H1 (cell line): ENCODE measurements at regions not wholly inside any gene's neighbourhood (a gene's known extent, or its start where the extent isn't known, plus 50 kb on each side); places are given as distances from the start of the nearest gene placed in this dataset.

Source experiments
- CTCF ChIA-PET: fragments of 300-600 bp; sonication (Branson Sonifier 250); formaldehyde crosslinking; loops from one replicate; lab custom pipeline; 2021; ENCODE audit not compliant: partially characterized antibody; lab: Charles Lee
- POLR2A ChIA-PET: fragments of 300-600 bp; sonication (Branson Sonifier 250); formaldehyde crosslinking; loops from one replicate; lab custom pipeline; 2021; ENCODE audit warnings: inconsistent platforms; ENCODE audit not compliant: partially characterized antibody; lab: Charles Lee
- DNase-seq, 2 experiments: peaks; one replicate each; pipeline versions ENCODE4 v3.0.0 to v3.0.0-alpha.2; 2010 to 2022; ENCODE audit warnings: low spot score in 2 of 2, low read depth in 1 of 2, mixed read lengths in 1 of 2
- FAIRE-seq: peaks from 2 replicates; lab custom pipeline; 2011; peaks lifted over from hg19 to GRCh38; lab: Jason Lieb, UNC
- H2AFZ ChIP-seq: 2 replicates; pipeline ENCODE4 v1.8.1; 2012; ENCODE audit warnings: low read length, inconsistent platforms
- H2AK5ac ChIP-seq: 2 replicates; pipeline ENCODE4 v1.6.1; 2013; ENCODE audit warnings: low read depth, low read length
- H2BK120ac ChIP-seq: replicated peaks from 2 replicates; pipeline ENCODE3; 2013; ENCODE audit warnings: low read depth, low read length, inconsistent platforms
- H2BK12ac ChIP-seq: 2 replicates; pipeline ENCODE4 v1.6.1; 2013; ENCODE audit warnings: low read depth, low read length
- H2BK15ac ChIP-seq: 2 replicates; pipeline ENCODE4 v1.6.1; 2013; ENCODE audit warnings: low read length
- H2BK20ac ChIP-seq: 2 replicates; pipeline ENCODE4 v1.6.1; 2013; ENCODE audit warnings: low read length
- H2BK5ac ChIP-seq: 2 replicates; pipeline ENCODE4 v1.6.1; 2013; ENCODE audit warnings: low read depth, low read length
- H3K14ac ChIP-seq: 2 replicates; pipeline ENCODE4 v1.6.1; 2013; ENCODE audit warnings: inconsistent platforms; ENCODE audit not compliant: insufficient read length
- H3K18ac ChIP-seq: 2 replicates; pipeline ENCODE4 v1.6.1; 2013; ENCODE audit warnings: low read length; ENCODE audit errors: extremely low read depth
- H3K23ac ChIP-seq: 2 replicates; pipeline ENCODE4 v1.6.1; 2013; ENCODE audit warnings: inconsistent platforms; ENCODE audit not compliant: insufficient read length
- H3K23me2 ChIP-seq: 2 replicates; pipeline ENCODE4 v1.6.1; 2013; ENCODE audit warnings: low read depth, low read length
- H3K27ac ChIP-seq: 2 replicates; pipeline ENCODE4 v1.6.1; 2011; ENCODE audit warnings: low read depth, low read length, inconsistent platforms
- H3K27me3 ChIP-seq, 4 experiments: replicated peaks in 1 of 4; 1 replicate in 1 of 4; 2 replicates in 3 of 4; pipeline versions ENCODE4 v1.6.1 to v1.8.1; 2011 to 2013; ENCODE audit warnings: low read length in 3 of 4, mild to moderate bottlenecking in 3 of 4, inconsistent platforms in 2 of 4, mixed read lengths in 2 of 4, moderate library complexity in 1 of 4; ENCODE audit not compliant: control insufficient read depth in 3 of 4, insufficient read depth in 3 of 4; ENCODE audit errors: extremely low read depth in 1 of 4
- H3K36me3 ChIP-seq, 4 experiments: 2 replicates each; pipeline versions ENCODE4 v1.6.1 to v1.8.1; 2011 to 2013; ENCODE audit warnings: mild to moderate bottlenecking in 4 of 4, low read length in 3 of 4, moderate library complexity in 2 of 4, control low read depth in 1 of 4, inconsistent platforms in 1 of 4; ENCODE audit not compliant: insufficient read depth in 4 of 4, control insufficient read depth in 2 of 4
- H3K4ac ChIP-seq: replicated peaks from 2 replicates; pipeline ENCODE3; 2013; ENCODE audit warnings: low read length, low read depth, mixed read lengths, inconsistent platforms; ENCODE audit not compliant: insufficient read length
- H3K4me1 ChIP-seq, 4 experiments: replicated peaks in 1 of 4; 1 replicate in 1 of 4; 2 replicates in 3 of 4; pipeline versions ENCODE4 v1.6.1 to v1.8.1; 2011 to 2013; ENCODE audit warnings: low read length in 3 of 4, inconsistent platforms in 2 of 4, mixed read lengths in 1 of 4; ENCODE audit not compliant: insufficient read depth in 4 of 4, control insufficient read depth in 3 of 4
- H3K4me2 ChIP-seq, 2 experiments: 2 replicates each; pipeline versions ENCODE4 v1.6.1 to v1.8.1; 2011 to 2013; ENCODE audit warnings: low read depth in 2 of 2, low read length in 2 of 2, control low read depth in 1 of 2, inconsistent platforms in 1 of 2, mild to moderate bottlenecking in 1 of 2; ENCODE audit not compliant: insufficient read depth in 1 of 2
- H3K4me3 ChIP-seq, 4 experiments: fragments of 200-600, 300-600 bp in 1 of 4; sonication (generic), shearing (Covaris generic), sonication (Bioruptor Twin) in 1 of 4; 2 replicates each; pipeline versions ENCODE4 v1.5.1 to v1.8.1; 2011 to 2016; ENCODE audit warnings: low read length in 4 of 4, low read depth in 3 of 4, control low read depth in 2 of 4, inconsistent platforms in 2 of 4, mild to moderate bottlenecking in 2 of 4, mixed read lengths in 1 of 4, moderate library complexity in 1 of 4; ENCODE audit not compliant: insufficient read depth in 2 of 4; ENCODE audit errors: extremely low read depth in 1 of 4
- H3K56ac ChIP-seq: replicated peaks from 2 replicates; pipeline ENCODE3; 2013; ENCODE audit warnings: low read depth, mild to moderate bottlenecking, mixed read lengths, low read length, inconsistent platforms; ENCODE audit not compliant: insufficient read length
- H3K79me1 ChIP-seq: 2 replicates; pipeline ENCODE4 v1.6.1; 2013; ENCODE audit warnings: low read depth, low read length, control low read depth
- H3K79me2 ChIP-seq, 2 experiments: 2 replicates each; pipeline versions ENCODE4 v1.6.1 to v1.8.1; 2012 to 2013; ENCODE audit warnings: low read length in 2 of 2, mild to moderate bottlenecking in 2 of 2, inconsistent platforms in 1 of 2; ENCODE audit not compliant: insufficient read depth in 2 of 2, control insufficient read depth in 1 of 2
- H3K9ac ChIP-seq, 4 experiments: replicated peaks in 1 of 4; 1 replicate in 1 of 4; 2 replicates in 3 of 4; pipeline versions ENCODE4 v1.6.1 to v1.8.1; 2011 to 2013; ENCODE audit warnings: low read depth in 3 of 4, low read length in 3 of 4, control low read depth in 2 of 4, mild to moderate bottlenecking in 2 of 4, moderate library complexity in 2 of 4, inconsistent platforms in 1 of 4; ENCODE audit errors: extremely low read depth in 1 of 4
- H3K9me3 ChIP-seq, 2 experiments: 2 replicates each; pipeline versions ENCODE4 v1.6.1 to v1.8.1; 2012 to 2013; ENCODE audit warnings: mild to moderate bottlenecking in 2 of 2, moderate library complexity in 2 of 2, control low read depth in 1 of 2, inconsistent platforms in 1 of 2, low read depth in 1 of 2, low read length in 1 of 2, mixed read lengths in 1 of 2; ENCODE audit not compliant: insufficient read depth in 2 of 2
- H4K20me1 ChIP-seq, 2 experiments: replicated peaks in 1 of 2; 2 replicates each; pipeline versions ENCODE3 to v1.8.1; 2011 to 2013; ENCODE audit warnings: inconsistent platforms in 2 of 2, low read length in 2 of 2, mild to moderate bottlenecking in 1 of 2; ENCODE audit not compliant: insufficient read depth in 2 of 2, control insufficient read depth in 1 of 2
- H4K5ac ChIP-seq: 2 replicates; pipeline ENCODE4 v1.6.1; 2013; ENCODE audit warnings: low read length, low read depth, mixed read lengths, inconsistent platforms; ENCODE audit not compliant: insufficient read length
- H4K8ac ChIP-seq: 2 replicates; pipeline ENCODE4 v1.8.0; 2013; ENCODE audit warnings: mild to moderate bottlenecking, moderate library complexity, low read length, inconsistent platforms; ENCODE audit not compliant: insufficient read depth; ENCODE audit errors: extremely low read depth
- H4K91ac ChIP-seq: replicated peaks from 2 replicates; pipeline ENCODE3; 2013; ENCODE audit warnings: low read length, mixed read lengths, inconsistent platforms; ENCODE audit not compliant: insufficient read length
- BACH1 ChIP-seq: IDR thresholded peaks from 2 replicates; pipeline ENCODE4 v1.6.1; 2012; ENCODE audit warnings: low read length, improper control_type of control experiment
- EZH2 ChIP-seq: fragments of 200-600 bp; sonication (generic); IDR thresholded peaks from 2 replicates; pipeline ENCODE4 v1.7.1; 2012; ENCODE audit warnings: low read depth, mild to moderate bottlenecking, moderate library complexity, low read length, inconsistent platforms; ENCODE audit not compliant: severe bottlenecking
- NANOG ChIP-seq: IDR thresholded peaks from 2 replicates; pipeline ENCODE4 v1.6.1; 2011; ENCODE audit warnings: low read length, low read depth, mild to moderate bottlenecking, inconsistent platforms; ENCODE audit not compliant: insufficient read depth, poor library complexity, severe bottlenecking
- PHF8 ChIP-seq: fragments of 200-600 bp; sonication (generic); conservative IDR thresholded peaks from 2 replicates; pipeline ENCODE4 v1.7.1; 2012; ENCODE audit warnings: low read depth, mild to moderate bottlenecking, inconsistent platforms, low read length, moderate library complexity
- RNF2 ChIP-seq: fragments of 200-900, 300-1000 bp; sonication (generic); IDR thresholded peaks from 2 replicates; pipeline ENCODE4 v1.7.1; 2016; ENCODE audit warnings: borderline replicate concordance, low read depth, mild to moderate bottlenecking, antibody characterized with exemption, low read length; ENCODE audit not compliant: poor library complexity, severe bottlenecking; ENCODE audit errors: missing control alignments
- SIX5 ChIP-seq: IDR thresholded peaks from 2 replicates; pipeline ENCODE4 v1.6.1; 2011; ENCODE audit warnings: mild to moderate bottlenecking, low read depth, low read length
- TAF1 ChIP-seq: IDR thresholded peaks from 2 replicates; pipeline ENCODE4 v1.6.1; 2011; ENCODE audit warnings: mild to moderate bottlenecking, low read depth, low read length
- ZNF274 ChIP-seq: IDR thresholded peaks from 2 replicates; pipeline ENCODE4 v1.7.0; 2012; ENCODE audit warnings: low read length, borderline replicate concordance; ENCODE audit errors: extremely low read depth
- WGBS, 2 experiments: shearing (Covaris generic) in 1 of 2; methylation state at CpG; one replicate each; pipeline versions ENCODE4 v1.1.6 to v1.1.7; 2013 to 2015; ENCODE audit warnings: low lambda C conversion rate in 2 of 2, mixed read lengths in 2 of 2, inconsistent platforms in 1 of 2, low coverage in 1 of 2, missing lambda C conversion rate in 1 of 2; ENCODE audit not compliant: insufficient replicate concordance in 2 of 2, insufficient coverage in 1 of 2, insufficient read length in 1 of 2; ENCODE audit errors: extremely low coverage in 1 of 2, missing lambda C conversion rate in 1 of 2; 5-methylcytosine and 5-hydroxymethylcytosine counted together

- TF ChIP-seq SIX5 (no peak), BACH1 (no peak), NANOG (no peak), ZNF274 (no peak), EZH2 (no peak), TAF1 (no peak), RNF2 (no peak), PHF8 (no peak)
- DNase-seq (no peak), FAIRE-seq (no peak)
- POLR2A ChIA-PET = no interaction called here
- WGBS, 2 experiments = 89% methylated on average over 4 of the region's 4 CpGs; no CpG with 5 or more reads in 1 of the 2 experiments
- H2BK20ac ChIP-seq = no peak overlapping the region
- H3K56ac ChIP-seq = no peak overlapping the region
- no peak overlapping the region for H2BK15ac ChIP-seq
- H4K5ac ChIP-seq = no peak overlapping the region
- H4K20me1 ChIP-seq = no peaks in the 10 kb centered on the region
- H3K9ac ChIP-seq = no peak overlapping the region
- peaks cover 0 to 4% (median 0%) of the 10 kb centered on the region in 4 experiments; a peak in 2 of 7 replicates for H3K27me3 ChIP-seq
- H2BK120ac ChIP-seq = no peak overlapping the region
- no peak overlapping the region for H3K14ac ChIP-seq
- no peaks in the 10 kb centered on the region for H3K36me3 ChIP-seq
- H3K4me1 ChIP-seq = no peaks in the 10 kb centered on the region
- no peak overlapping the region for H3K4ac ChIP-seq
- H2BK5ac ChIP-seq = no peak overlapping the region
- H3K18ac ChIP-seq = no peak overlapping the region
- H3K4me2 ChIP-seq = no peak overlapping the region
- H3K79me1 ChIP-seq = no peaks in the 10 kb centered on the region
- H4K8ac ChIP-seq = no peak overlapping the region
- H3K79me2 ChIP-seq = no peaks in the 10 kb centered on the region
- no peak overlapping the region for H3K27ac ChIP-seq
- peaks cover 7% of the 10 kb centered on the region; the same call in 1 of the 2 replicates for H3K23me2 ChIP-seq
- peaks cover 3 to 15% of the 10 kb centered on the region in 2 experiments; a peak in 3 of 4 replicates for H3K9me3 ChIP-seq
- H4K91ac ChIP-seq = no peak overlapping the region
- H2AFZ ChIP-seq = no peak overlapping the region
- no peak overlapping the region for H2BK12ac ChIP-seq
- H2AK5ac ChIP-seq = no peak overlapping the region
- H3K23ac ChIP-seq = no peak overlapping the region
- no peak overlapping the region for H3K4me3 ChIP-seq
- CTCF ChIA-PET = no interaction called here
These were observed 281.6 kb upstream of the FOXF1 start for GRCh38 chr16:86228713-86229112.
